ENCODE measurements at regions not wholly inside any gene's neighbourhood (a gene's known extent, or its start where the extent isn't known, plus 50 kb on each side); places are given as distances from the start of the nearest gene placed in this dataset.

GRCh38 chr1:65495137-65495536, 74.7 kb downstream of the LEPR start:
- in situ Hi-C loops (cut with HindIII; ENCODE audit: low sequenced_read_pairs): no loop called here
- DNase-seq (ENCODE audit: low read depth): no peak
- TF ChIP-seq CTCF (IDR thresholded peaks at IDR 0.05; ENCODE audit: low read depth, low read length, missing control alignments): no peak
- no peak overlapping the region for H3K4me3 ChIP-seq (ENCODE audit: low read depth, low read length)

- H3K4me3 ChIP-seq (ENCODE audit: low read depth, low read length): no peak overlapping the region
- in situ Hi-C loops (cut with HindIII; ENCODE audit: low sequenced_read_pairs): no loop called here
- TF ChIP-seq CTCF (IDR thresholded peaks at IDR 0.05; ENCODE audit: low read depth, low read length, missing control alignments): no peak
- DNase-seq (ENCODE audit: low read depth): no peak
Measured at GRCh38 chr1:65497256-65497830, 76.9 kb downstream of the LEPR start.

- H3K4me3 ChIP-seq (ENCODE audit: low read depth, low read length): no peak overlapping the region
- in situ Hi-C loops (cut with HindIII; ENCODE audit: low sequenced_read_pairs): no loop called here
- no peak for TF ChIP-seq CTCF (IDR thresholded peaks at IDR 0.05; ENCODE audit: low read depth, low read length, missing control alignments)
- DNase-seq (ENCODE audit: low read depth): no peak
Measured at GRCh38 chr1:65503427-65503826, 83.0 kb downstream of the LEPR start.

- in situ Hi-C loops (cut with HindIII; ENCODE audit: low sequenced_read_pairs): no loop called here
- DNase-seq (ENCODE audit: low read depth): no peak
- TF ChIP-seq CTCF (IDR thresholded peaks at IDR 0.05; ENCODE audit: low read depth, low read length, missing control alignments): no peak
- no peak overlapping the region for H3K4me3 ChIP-seq (ENCODE audit: low read depth, low read length)
Measured at GRCh38 chr1:65504263-65504662, 83.8 kb downstream of the LEPR start.

- in situ Hi-C loops (cut with HindIII; ENCODE audit: low sequenced_read_pairs): no loop called here
- TF ChIP-seq CTCF (IDR thresholded peaks at IDR 0.05; ENCODE audit: low read depth, low read length, missing control alignments): no peak
- no peak for DNase-seq (ENCODE audit: low read depth)
- no peak overlapping the region for H3K4me3 ChIP-seq (ENCODE audit: low read depth, low read length)
Measured at GRCh38 chr1:65505547-65506300, 85.3 kb downstream of the LEPR start.

- in situ Hi-C loops (cut with HindIII; ENCODE audit: low sequenced_read_pairs): no loop called here
- no peak for TF ChIP-seq CTCF (IDR thresholded peaks at IDR 0.05; ENCODE audit: low read depth, low read length, missing control alignments)
- no peak for DNase-seq (ENCODE audit: low read depth)
- no peak overlapping the region for H3K4me3 ChIP-seq (ENCODE audit: low read depth, low read length)
Measured at GRCh38 chr1:65508051-65508450, 87.6 kb downstream of the LEPR start.

All from astrocyte of the cerebellum (primary cell).